HG03159 (cell line): ENCODE measurements at regions not wholly inside any gene's neighbourhood (a gene's known extent, or its start where the extent isn't known, plus 50 kb on each side); places are given as distances from the start of the nearest gene placed in this dataset.
A peak's percentile ranks its signal among the peaks of the same experiment; 100 is the strongest.
"Not testable (repeated sequence)": the region's sequence is repeated elsewhere in the genome, so short reads cannot be mapped to it uniquely, and the experiment has no call there.

ENCODE experiments used
- ATAC-seq: cut with Tn5 transposase; IDR thresholded peaks from one replicate; pipeline ENCODE4 v1.9.1; 2021; ENCODE audit warnings: mild to moderate bottlenecking, moderate library complexity; ENCODE audit not compliant: unreplicated experiment

- no peak for ATAC-seq
These were observed 60.5 kb downstream of the DSEL start for GRCh38 chr18:67455890-67456501.

GRCh38 chr18:67453901-67454300 is 62.6 kb downstream of the DSEL start:
- no peak for ATAC-seq

- ATAC-seq, result no peak
These were observed 64.6 kb downstream of the DSEL start for GRCh38 chr18:67451960-67452359.

- not testable (repeated sequence) for ATAC-seq
These were observed 65.4 kb downstream of the DSEL start for GRCh38 chr18:67451101-67451500.

GRCh38 chr18:67433971-67434370 is 82.5 kb downstream of the DSEL start:
- ATAC-seq, result no peak

GRCh38 chr18:67432806-67433205 is 83.7 kb downstream of the DSEL start:
- ATAC-seq, result no peak

GRCh38 chr18:67428805-67429204 is 87.7 kb downstream of the DSEL start:
- no peak for ATAC-seq

- ATAC-seq, result no peak
These were observed 88.4 kb downstream of the DSEL start for GRCh38 chr18:67428158-67428557.

GRCh38 chr18:67426486-67426885 is 90.0 kb downstream of the DSEL start:
- no peak for ATAC-seq

GRCh38 chr18:67425672-67426071 is 90.8 kb downstream of the DSEL start:
- ATAC-seq, result no peak

GRCh38 chr18:67421651-67422050 is 94.9 kb downstream of the DSEL start:
- no peak for ATAC-seq

- ATAC-seq, result peak; percentile 90
These were observed 98.5 kb downstream of the DSEL start for GRCh38 chr18:67417864-67418523.

- ATAC-seq, result no peak
These were observed 105.4 kb downstream of the DSEL start for GRCh38 chr18:67411116-67411515.

GRCh38 chr18:67410075-67411070 is 106.1 kb downstream of the DSEL start:
- ATAC-seq, result no peak

GRCh38 chr18:67408240-67408639 is 108.3 kb downstream of the DSEL start:
- ATAC-seq, result no peak

GRCh38 chr18:67406714-67407113 is 109.8 kb downstream of the DSEL start:
- ATAC-seq, result no peak

GRCh38 chr18:67402543-67402942 is 114.0 kb downstream of the DSEL start:
- no peak for ATAC-seq

- no peak for ATAC-seq
These were observed 115.9 kb downstream of the DSEL start for GRCh38 chr18:67400502-67401117.

- ATAC-seq, result no peak
These were observed 130.5 kb downstream of the DSEL start for GRCh38 chr18:67386032-67386431.

GRCh38 chr18:67385455-67385854 is 131.1 kb downstream of the DSEL start:
- ATAC-seq, result no peak

GRCh38 chr18:67384057-67384456 is 132.5 kb downstream of the DSEL start:
- not testable (repeated sequence) for ATAC-seq
